NCI-H82 (cell line): ENCODE measurements at regions not wholly inside any gene's neighbourhood (a gene's known extent, or its start where the extent isn't known, plus 50 kb on each side); places are given as distances from the start of the nearest gene placed in this dataset.

ENCODE experiments used
- DNase-seq: peaks from one replicate; lab custom pipeline; 2025; lab: John Stamatoyannopoulos, UW

GRCh38 chr20:11350126-11351005 lies 567.3 kb upstream of the BTBD3 start:
- no peak for DNase-seq

- no peak for DNase-seq
These were observed 565.7 kb upstream of the BTBD3 start for GRCh38 chr20:11352041-11352440.

- no peak for DNase-seq
These were observed 562.8 kb upstream of the BTBD3 start for GRCh38 chr20:11354846-11355245.

- DNase-seq: no peak
These were observed 562.3 kb upstream of the BTBD3 start for GRCh38 chr20:11355345-11355744.

GRCh38 chr20:11356061-11356460 lies 561.6 kb upstream of the BTBD3 start:
- no peak for DNase-seq

- no peak for DNase-seq
These were observed 555.2 kb upstream of the BTBD3 start for GRCh38 chr20:11362450-11362849.

GRCh38 chr20:11364736-11365135 lies 553.0 kb upstream of the BTBD3 start:
- no peak for DNase-seq

- no peak for DNase-seq
These were observed 551.0 kb upstream of the BTBD3 start for GRCh38 chr20:11366660-11367059.

- no peak for DNase-seq
These were observed 549.2 kb upstream of the BTBD3 start for GRCh38 chr20:11368499-11368898.

- no peak for DNase-seq
These were observed 548.6 kb upstream of the BTBD3 start for GRCh38 chr20:11368965-11369711.

- DNase-seq: no peak
These were observed 545.9 kb upstream of the BTBD3 start for GRCh38 chr20:11371831-11372230.

GRCh38 chr20:11372876-11373790 lies 544.6 kb upstream of the BTBD3 start:
- DNase-seq: no peak

GRCh38 chr20:11375335-11375734 lies 542.4 kb upstream of the BTBD3 start:
- peak; percentile 27 for DNase-seq

GRCh38 chr20:11375966-11376365 lies 541.7 kb upstream of the BTBD3 start:
- no peak for DNase-seq

GRCh38 chr20:11376420-11376819 lies 541.3 kb upstream of the BTBD3 start:
- no peak for DNase-seq

GRCh38 chr20:11376998-11377397 lies 540.7 kb upstream of the BTBD3 start:
- no peak for DNase-seq

GRCh38 chr20:11377761-11378160 lies 539.9 kb upstream of the BTBD3 start:
- DNase-seq: no peak

- DNase-seq: peak; percentile 3
These were observed 539.4 kb upstream of the BTBD3 start for GRCh38 chr20:11378252-11378651.

GRCh38 chr20:11379257-11380011 lies 538.3 kb upstream of the BTBD3 start:
- DNase-seq: peak; percentile 100

GRCh38 chr20:11380283-11380682 lies 537.4 kb upstream of the BTBD3 start:
- DNase-seq: no peak

GRCh38 chr20:11387189-11387754 lies 530.4 kb upstream of the BTBD3 start:
- DNase-seq: no peak
